ENCODE measurements at regions not wholly inside any gene's neighbourhood (a gene's known extent, or its start where the extent isn't known, plus 50 kb on each side); places are given as distances from the start of the nearest gene placed in this dataset.

DNA sequence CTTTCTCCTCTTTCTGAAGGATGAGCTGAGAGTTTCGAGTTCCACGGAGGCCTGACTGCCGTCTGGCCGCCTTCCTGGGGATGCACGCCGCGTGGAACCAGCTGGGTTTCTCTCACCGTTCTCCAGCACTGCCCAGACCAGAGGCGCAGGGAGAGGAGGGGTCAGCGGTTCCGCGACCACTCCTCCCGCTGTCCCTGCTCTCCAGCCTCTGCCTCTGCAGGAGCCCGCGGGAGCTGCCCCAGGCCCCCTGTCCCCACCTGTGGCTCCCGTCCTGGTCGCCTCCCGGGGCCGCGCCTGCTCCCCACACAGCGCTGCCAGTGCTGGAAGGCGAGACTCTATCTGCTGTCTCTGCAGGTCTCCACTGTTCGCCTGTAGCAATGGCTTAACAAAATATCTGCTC lies 106.8 kb upstream of the AFDN start:
- TF ChIP-seq SUZ12 (IDR thresholded peaks at IDR 0.05; ENCODE audit: extremely low read depth, insufficient read depth, insufficient read length) (no peak), ZNF274 (IDR thresholded peaks at IDR 0.05; ENCODE audit: low read depth, low read length) (no peak)

All from NT2/D1 (cell line).